ENCODE measurements at regions not wholly inside any gene's neighbourhood (a gene's known extent, or its start where the extent isn't known, plus 50 kb on each side); places are given as distances from the start of the nearest gene placed in this dataset.

- DNase-seq, result no peak
Measured at GRCh38 chr21:16310176-16310575, 580.4 kb downstream of the USP25 start.

DNA sequence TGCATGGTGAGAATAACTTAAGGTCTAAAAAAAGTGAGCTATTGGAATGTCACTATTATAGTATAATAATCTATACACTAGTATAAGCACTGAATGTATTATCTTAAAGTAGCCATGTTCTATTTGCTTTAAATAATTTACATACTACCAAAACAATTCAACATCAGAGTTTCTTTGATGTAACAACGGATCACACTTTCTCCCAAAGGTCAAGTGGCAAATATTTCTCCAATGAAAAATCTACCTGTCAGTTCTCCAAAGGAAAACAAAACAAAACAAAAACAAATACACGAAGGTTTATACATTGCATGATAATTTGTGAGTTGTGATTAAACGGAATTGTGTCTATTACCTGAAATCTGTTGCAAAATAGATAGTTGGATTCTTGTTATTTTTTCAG lies 581.4 kb downstream of the USP25 start:
- DNase-seq, result no peak

GRCh38 chr21:16312321-16312720 lies 582.5 kb downstream of the USP25 start:
- no peak for DNase-seq

DNA sequence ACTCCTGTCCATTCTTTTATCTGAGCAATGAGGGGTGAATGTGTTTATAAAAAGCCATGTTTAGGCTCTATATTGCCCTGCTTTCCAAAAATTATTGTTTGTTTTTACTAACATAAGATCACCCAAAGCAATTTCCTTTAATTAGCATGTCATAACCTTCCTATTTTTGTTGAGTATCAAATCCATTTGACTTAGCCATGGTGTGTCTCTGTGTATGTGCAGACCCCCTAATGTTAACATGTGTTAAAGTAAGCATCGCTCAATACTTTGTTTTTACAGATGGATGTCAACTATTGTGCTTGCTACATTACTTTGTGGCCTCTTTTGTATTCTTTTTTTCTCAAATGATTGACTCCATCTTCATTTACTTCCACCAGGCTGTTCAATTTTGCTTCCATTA lies 585.4 kb downstream of the USP25 start:
- DNase-seq, result no peak

DNA sequence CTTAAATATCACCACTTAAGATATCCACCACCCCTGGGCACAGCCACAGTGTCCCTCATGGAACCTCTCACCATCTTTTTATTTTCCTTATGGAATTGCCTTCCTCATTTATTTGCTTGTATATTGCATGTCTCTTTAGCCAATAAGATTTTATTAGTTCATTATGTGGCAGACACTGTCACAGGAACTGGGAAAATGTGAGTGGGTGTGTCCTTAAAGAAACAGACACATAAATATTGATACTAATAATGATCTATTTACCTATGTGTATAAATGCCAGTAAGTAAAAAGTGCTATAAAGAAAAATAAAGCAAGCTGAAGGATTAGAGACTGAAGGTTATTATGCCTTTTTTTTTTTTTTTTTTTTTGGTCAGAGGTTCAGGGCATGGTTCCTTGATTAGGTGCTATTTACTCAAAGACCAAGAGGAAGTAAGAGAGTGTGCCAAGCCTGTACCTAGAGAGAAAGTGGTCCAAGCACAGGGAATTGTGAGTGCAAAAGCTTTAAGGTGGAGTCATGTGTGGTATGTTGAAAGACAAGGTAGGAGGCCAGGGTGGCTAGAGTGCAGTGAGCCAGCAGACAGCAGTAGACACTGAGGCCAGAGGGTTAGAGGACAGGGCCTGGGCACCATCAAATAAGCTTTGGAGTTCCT lies 589.0 kb downstream of the USP25 start:
- no peak for DNase-seq

DNA sequence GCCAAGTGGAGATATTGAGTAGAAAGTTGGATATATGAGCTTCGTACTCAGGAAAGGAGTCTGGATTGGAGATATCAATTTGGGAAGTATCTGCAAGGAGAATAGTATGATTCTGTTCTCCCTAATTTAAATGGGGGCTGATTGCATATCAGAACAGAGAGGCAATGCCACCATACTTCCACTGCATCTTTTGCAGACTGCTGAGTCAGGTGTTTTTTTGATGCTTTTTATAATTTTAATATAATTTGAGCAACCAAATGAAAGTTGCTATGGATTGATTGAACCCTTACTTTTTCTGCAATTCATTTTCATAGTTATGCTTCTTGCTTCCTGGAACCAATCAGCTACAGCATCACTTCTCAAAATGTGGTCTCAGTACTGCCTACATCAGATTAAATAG lies 590.3 kb downstream of the USP25 start:
- no peak for DNase-seq

- DNase-seq, result no peak
Measured at GRCh38 chr21:16322454-16322853, 592.7 kb downstream of the USP25 start.

DNA sequence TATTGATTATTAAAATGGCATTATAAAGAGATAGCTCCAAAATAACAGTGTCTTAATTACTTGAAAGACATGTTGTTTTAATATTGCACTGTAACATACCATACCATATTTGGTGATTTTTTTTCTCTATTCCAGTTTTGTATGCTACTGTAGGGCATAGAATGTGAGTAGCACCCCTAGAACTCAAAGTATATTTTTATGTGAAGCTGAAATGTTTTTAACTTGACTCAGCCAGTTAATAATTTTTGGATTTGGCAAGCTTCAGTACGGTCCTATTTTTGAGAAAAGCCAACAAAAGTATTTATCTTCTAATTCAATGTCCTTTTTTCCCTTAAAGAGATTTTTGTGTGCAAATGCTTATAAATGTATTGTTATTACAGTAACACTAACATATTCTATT lies 593.8 kb downstream of the USP25 start:
- DNase-seq, result no peak

GRCh38 chr21:16324630-16325029 lies 594.8 kb downstream of the USP25 start:
- no peak for DNase-seq

GRCh38 chr21:16330082-16330907 lies 600.5 kb downstream of the USP25 start:
- DNase-seq, result peak; percentile 71 to 83 (median 77)

- DNase-seq, result no peak
Measured at GRCh38 chr21:16330908-16331268, 601.1 kb downstream of the USP25 start.

- no peak for DNase-seq
Measured at GRCh38 chr21:16337266-16337665, 607.5 kb downstream of the USP25 start.

- no peak for DNase-seq
Measured at GRCh38 chr21:16342932-16343331, 613.1 kb downstream of the USP25 start.

- no peak for DNase-seq
Measured at GRCh38 chr21:16343776-16344175, 614.0 kb downstream of the USP25 start.

DNA sequence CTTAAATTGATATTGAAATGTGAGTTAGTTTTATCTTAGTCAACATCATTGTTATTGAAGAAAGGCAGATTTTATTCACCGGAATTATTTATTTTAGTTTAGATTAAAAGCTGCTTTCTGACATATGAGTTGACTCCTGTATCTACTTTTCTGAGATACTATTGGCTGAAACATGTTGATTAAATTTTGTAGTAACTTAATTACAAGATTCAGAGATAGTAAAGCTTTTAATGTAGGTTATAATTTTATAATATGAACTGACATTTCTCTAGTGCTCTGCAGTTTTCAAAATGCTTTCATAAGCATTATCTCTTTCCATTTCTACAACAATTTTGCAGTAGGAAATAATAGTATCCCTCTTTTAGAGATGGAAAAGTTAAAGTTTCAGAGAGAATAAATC lies 616.0 kb downstream of the USP25 start:
- no peak for DNase-seq

DNA sequence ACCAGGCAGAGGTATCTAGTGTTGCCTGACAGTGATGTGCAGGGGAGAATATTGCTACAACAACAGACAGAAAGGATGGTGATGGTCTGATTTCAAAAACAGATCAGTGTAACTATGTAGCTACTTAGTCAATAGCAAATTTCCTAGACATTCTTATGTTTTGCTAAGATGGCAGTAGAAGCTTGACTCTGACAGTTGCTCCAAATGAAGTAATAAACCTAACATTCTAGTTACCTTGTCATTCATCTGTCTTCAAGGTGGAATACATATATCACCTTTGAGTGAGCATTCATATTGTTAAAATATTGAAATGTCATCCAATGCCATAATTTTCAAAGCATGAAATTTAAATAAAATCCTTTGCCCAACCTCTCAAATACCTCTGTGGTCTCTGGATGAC lies 617.4 kb downstream of the USP25 start:
- no peak for DNase-seq

DNA sequence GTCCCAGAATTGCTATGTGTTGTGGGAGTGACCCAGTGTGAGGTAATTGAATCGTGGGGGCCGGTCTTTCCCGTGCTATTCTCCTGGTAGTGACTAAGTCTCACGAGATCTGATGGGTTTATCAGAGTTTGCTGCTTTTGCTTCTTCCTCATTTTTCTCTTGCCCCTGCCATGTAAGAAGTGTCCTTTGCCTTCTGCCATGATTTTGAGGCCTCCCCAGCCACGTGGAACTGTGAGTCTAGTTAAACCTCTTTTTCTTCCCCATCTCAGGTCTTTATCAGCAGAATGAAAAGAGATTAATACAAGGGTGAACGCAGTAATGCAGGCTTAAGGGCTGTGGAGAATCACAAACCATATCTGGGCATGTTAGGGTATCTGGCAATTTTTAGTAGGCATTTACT lies 624.0 kb downstream of the USP25 start:
- DNase-seq, result peak in 1 of 3 donors; percentile 0

DNA sequence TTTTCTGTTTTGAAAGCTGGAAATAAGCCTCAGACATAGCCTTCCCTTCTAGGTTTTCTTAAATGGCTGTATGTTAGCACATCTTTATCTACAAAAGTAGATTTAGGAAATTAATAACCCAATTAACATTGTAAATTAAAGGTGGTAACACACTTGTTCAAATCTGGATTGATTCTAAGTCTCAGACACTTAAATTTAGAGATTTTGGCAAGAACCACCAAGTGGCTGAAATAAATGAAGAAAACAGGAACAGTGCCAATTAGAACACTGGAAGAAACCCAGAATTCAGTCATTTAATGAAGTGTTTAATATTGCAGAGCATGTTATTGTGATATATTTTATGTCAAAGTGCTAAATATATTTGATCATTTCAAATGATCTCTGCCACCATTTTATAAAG lies 628.2 kb downstream of the USP25 start:
- no peak for DNase-seq

GRCh38 chr21:16358784-16359183 lies 629.0 kb downstream of the USP25 start:
- DNase-seq, result no peak

GRCh38 chr21:16363100-16363499 lies 633.3 kb downstream of the USP25 start:
- DNase-seq, result no peak

- DNase-seq, result no peak
Measured at GRCh38 chr21:16363518-16363917, 633.7 kb downstream of the USP25 start.

DNA sequence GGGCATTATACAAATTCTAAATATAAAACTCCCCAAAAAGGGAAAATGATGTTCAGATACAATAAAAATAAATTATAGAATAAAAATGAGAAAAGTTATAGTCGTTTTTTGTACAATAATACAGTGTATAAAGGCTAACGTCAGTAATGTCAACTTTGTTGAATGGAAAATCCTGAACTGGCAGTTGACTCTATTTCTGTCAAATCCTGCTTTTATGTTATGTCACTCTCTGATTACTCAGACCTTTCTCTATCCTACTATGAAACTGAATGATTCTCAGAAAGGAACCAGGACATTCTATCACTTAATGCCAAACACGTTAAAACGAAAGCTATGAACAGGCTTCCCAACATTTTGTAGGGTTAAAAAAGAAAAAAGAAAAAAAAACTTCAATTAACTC lies 636.4 kb downstream of the USP25 start:
- DNase-seq, result no peak

GRCh38 chr21:16367079-16367478 lies 637.3 kb downstream of the USP25 start:
- no peak for DNase-seq

GRCh38 chr21:16370186-16370585 lies 640.4 kb downstream of the USP25 start:
- no peak for DNase-seq

DNA sequence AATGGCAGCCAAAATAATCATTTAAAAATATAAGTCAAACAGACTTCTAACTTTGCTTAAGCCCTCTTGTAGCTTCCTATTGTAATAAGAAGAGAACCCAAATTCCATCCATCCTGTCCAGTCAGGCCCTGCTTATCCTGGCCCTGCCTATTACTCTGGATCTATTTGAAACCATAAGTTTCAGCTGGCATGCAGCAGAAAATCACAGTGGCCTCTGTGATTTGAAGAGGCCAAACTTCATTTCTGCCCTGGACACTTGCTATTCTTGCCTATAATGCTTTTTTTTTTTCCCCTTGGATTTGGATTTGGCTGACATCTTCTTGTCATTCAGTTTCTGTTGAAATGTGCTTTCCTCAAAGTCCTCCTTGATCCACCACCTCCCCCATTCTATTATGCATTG lies 642.8 kb downstream of the USP25 start:
- no peak for DNase-seq

Data from suppressor macrophage treated with lipopolysaccharide for 1 hour (primary cell).